ENCODE measurements at regions not wholly inside any gene's neighbourhood (a gene's known extent, or its start where the extent isn't known, plus 50 kb on each side); places are given as distances from the start of the nearest gene placed in this dataset.

DNA sequence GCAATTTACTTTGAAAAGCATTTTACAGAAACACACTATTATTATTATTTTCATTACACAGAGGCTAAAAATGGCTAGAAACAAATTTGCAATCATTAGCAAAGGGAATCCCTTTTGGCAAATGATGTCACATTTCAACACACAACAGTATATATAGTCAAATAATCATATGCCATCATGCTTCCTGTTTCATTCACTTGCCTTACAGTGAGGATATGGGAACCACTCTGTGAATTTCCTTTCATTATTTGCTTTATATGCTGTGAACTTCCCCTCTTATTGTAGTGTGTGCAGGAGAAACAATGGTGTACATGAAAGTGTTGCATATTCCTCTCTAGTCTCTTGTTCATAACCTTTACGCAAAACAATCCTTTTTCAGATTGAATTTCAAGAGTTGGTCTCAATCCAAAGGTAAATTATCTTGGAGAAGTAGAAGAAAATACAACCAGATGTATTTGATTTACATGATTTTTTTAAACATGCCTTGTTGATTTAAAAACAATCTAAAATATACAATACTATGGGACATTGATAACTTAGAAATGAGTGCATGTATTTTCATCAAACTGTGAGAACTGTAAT lies 657.3 kb downstream of the EFNB2 start:
- TF ChIP-seq ZNF311 (tag by site-specific recombination; IDR thresholded peaks at IDR 0.05; ENCODE audit: borderline replicate concordance) (no peak), ZNF174 (tag by site-specific recombination; IDR thresholded peaks at IDR 0.05) (no peak), ZNF830 (tag by site-specific recombination; IDR thresholded peaks at IDR 0.05; ENCODE audit: low read depth) (no peak), ZNF223 (tag by site-specific recombination; IDR thresholded peaks at IDR 0.05) (no peak), BCL11A (tag by site-specific recombination; IDR thresholded peaks at IDR 0.05; ENCODE audit: low read depth) (no peak), ZNF24 (tag by site-specific recombination; IDR thresholded peaks at IDR 0.05) (no peak), ZNF747 (tag by site-specific recombination; IDR thresholded peaks at IDR 0.05) (no peak), ZNF501 (tag by site-specific recombination; IDR thresholded peaks at IDR 0.05) (no peak), YY1 (tag by site-specific recombination; IDR thresholded peaks at IDR 0.05) (no peak), ZNF561 (tag by site-specific recombination; IDR thresholded peaks at IDR 0.05; ENCODE audit: borderline replicate concordance) (no peak), ZSCAN16 (tag by site-specific recombination; IDR thresholded peaks at IDR 0.05) (no peak)
- TF ChIP-seq, protein P1, sequence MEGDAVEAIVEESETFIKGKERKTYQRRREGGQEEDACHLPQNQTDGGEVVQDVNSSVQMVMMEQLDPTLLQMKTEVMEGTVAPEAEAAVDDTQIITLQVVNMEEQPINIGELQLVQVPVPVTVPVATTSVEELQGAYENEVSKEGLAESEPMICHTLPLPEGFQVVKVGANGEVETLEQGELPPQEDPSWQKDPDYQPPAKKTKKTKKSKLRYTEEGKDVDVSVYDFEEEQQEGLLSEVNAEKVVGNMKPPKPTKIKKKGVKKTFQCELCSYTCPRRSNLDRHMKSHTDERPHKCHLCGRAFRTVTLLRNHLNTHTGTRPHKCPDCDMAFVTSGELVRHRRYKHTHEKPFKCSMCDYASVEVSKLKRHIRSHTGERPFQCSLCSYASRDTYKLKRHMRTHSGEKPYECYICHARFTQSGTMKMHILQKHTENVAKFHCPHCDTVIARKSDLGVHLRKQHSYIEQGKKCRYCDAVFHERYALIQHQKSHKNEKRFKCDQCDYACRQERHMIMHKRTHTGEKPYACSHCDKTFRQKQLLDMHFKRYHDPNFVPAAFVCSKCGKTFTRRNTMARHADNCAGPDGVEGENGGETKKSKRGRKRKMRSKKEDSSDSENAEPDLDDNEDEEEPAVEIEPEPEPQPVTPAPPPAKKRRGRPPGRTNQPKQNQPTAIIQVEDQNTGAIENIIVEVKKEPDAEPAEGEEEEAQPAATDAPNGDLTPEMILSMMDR (tag by site-specific recombination; IDR thresholded peaks at IDR 0.05): no peak
- TF ChIP-seq, protein P2, sequence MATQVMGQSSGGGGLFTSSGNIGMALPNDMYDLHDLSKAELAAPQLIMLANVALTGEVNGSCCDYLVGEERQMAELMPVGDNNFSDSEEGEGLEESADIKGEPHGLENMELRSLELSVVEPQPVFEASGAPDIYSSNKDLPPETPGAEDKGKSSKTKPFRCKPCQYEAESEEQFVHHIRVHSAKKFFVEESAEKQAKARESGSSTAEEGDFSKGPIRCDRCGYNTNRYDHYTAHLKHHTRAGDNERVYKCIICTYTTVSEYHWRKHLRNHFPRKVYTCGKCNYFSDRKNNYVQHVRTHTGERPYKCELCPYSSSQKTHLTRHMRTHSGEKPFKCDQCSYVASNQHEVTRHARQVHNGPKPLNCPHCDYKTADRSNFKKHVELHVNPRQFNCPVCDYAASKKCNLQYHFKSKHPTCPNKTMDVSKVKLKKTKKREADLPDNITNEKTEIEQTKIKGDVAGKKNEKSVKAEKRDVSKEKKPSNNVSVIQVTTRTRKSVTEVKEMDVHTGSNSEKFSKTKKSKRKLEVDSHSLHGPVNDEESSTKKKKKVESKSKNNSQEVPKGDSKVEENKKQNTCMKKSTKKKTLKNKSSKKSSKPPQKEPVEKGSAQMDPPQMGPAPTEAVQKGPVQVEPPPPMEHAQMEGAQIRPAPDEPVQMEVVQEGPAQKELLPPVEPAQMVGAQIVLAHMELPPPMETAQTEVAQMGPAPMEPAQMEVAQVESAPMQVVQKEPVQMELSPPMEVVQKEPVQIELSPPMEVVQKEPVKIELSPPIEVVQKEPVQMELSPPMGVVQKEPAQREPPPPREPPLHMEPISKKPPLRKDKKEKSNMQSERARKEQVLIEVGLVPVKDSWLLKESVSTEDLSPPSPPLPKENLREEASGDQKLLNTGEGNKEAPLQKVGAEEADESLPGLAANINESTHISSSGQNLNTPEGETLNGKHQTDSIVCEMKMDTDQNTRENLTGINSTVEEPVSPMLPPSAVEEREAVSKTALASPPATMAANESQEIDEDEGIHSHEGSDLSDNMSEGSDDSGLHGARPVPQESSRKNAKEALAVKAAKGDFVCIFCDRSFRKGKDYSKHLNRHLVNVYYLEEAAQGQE (tag by site-specific recombination; IDR thresholded peaks at IDR 0.05): no peak
- TF ChIP-seq, protein P3, sequence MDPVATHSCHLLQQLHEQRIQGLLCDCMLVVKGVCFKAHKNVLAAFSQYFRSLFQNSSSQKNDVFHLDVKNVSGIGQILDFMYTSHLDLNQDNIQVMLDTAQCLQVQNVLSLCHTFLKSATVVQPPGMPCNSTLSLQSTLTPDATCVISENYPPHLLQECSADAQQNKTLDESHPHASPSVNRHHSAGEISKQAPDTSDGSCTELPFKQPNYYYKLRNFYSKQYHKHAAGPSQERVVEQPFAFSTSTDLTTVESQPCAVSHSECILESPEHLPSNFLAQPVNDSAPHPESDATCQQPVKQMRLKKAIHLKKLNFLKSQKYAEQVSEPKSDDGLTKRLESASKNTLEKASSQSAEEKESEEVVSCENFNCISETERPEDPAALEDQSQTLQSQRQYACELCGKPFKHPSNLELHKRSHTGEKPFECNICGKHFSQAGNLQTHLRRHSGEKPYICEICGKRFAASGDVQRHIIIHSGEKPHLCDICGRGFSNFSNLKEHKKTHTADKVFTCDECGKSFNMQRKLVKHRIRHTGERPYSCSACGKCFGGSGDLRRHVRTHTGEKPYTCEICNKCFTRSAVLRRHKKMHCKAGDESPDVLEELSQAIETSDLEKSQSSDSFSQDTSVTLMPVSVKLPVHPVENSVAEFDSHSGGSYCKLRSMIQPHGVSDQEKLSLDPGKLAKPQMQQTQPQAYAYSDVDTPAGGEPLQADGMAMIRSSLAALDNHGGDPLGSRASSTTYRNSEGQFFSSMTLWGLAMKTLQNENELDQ (tag by site-specific recombination; IDR thresholded peaks at IDR 0.05; ENCODE audit: low read depth): no peak
